HepG2 (cell line): ENCODE measurements at regions not wholly inside any gene's neighbourhood (a gene's known extent, or its start where the extent isn't known, plus 50 kb on each side); places are given as distances from the start of the nearest gene placed in this dataset.

Experiments used
- ATAC-seq: fragments of 200-7000 bp; cut with Tn5 transposase; 3 replicates; pipeline ENCODE4 v1.9.1; 2020; ENCODE audit warnings: mild to moderate bottlenecking, moderate library complexity
- BruUV-seq: library from RNA; stranded (reverse); fragments of 400-500 nt; replicated peaks from 2 replicates; lab custom pipeline; 2021; lab: Mats Ljungman, UMichigan
- CTCF ChIA-PET: fragments of 300-600 bp; formaldehyde crosslinking; extraction: SDS; loops from one replicate; lab custom pipeline; 2021; ENCODE audit warnings: low total read pairs, inconsistent platforms, low intra/inter-chr PET ratio; lab: Yijun Ruan, JAX
- POLR2A ChIA-PET: fragments of 350-600 bp; sonication (Branson Sonifier 250); formaldehyde crosslinking; loops from one replicate; lab custom pipeline; 2020; ENCODE audit warnings: antibody characterized with exemption, inconsistent platforms; lab: Yijun Ruan, JAX
- DNase-seq: peaks from one replicate; pipeline ENCODE4 v3.0.0-alpha.2; 2015; ENCODE audit warnings: low spot score
- FAIRE-seq: peaks from 3 replicates; lab custom pipeline; 2011; peaks lifted over from hg19 to GRCh38; lab: Jason Lieb, UNC
- H2AFZ ChIP-seq: one replicate; pipeline ENCODE4 v1.6.1; 2011; ENCODE audit warnings: low read length, inconsistent platforms
- H3K27ac ChIP-seq: fragments of 300-600 bp; 3 replicates; pipeline ENCODE4 v1.8.0; 2011; ENCODE audit warnings: mixed run types, mild to moderate bottlenecking, mixed read lengths, low read length, inconsistent platforms; ENCODE audit not compliant: insufficient read depth; ENCODE audit errors: extremely low read length
- H3K27me3 ChIP-seq, 2 experiments: fragments of 200-600 bp in 1 of 2; 2 replicates in 1 of 2; 3 replicates in 1 of 2; pipeline versions ENCODE4 v1.6.0 to v1.8.0; 2011; ENCODE audit warnings: low read length in 2 of 2, mild to moderate bottlenecking in 2 of 2, moderate library complexity in 2 of 2, inconsistent platforms in 1 of 2; ENCODE audit not compliant: insufficient read depth in 2 of 2, control insufficient read depth in 1 of 2
- H3K36me3 ChIP-seq, 2 experiments: fragments of 200-600 bp in 1 of 2; replicated peaks in 1 of 2; 2 replicates in 1 of 2; 3 replicates in 1 of 2; pipeline versions ENCODE4 v1.5.1 to v1.8.0; 2011; ENCODE audit warnings: low read length in 2 of 2, inconsistent platforms in 1 of 2; ENCODE audit not compliant: insufficient read depth in 2 of 2, control insufficient read depth in 1 of 2
- H3K4me1 ChIP-seq: 2 replicates; pipeline ENCODE4 v1.5.1; 2012; ENCODE audit warnings: low read length, inconsistent platforms; ENCODE audit not compliant: insufficient read depth
- H3K4me2 ChIP-seq: 2 replicates; pipeline ENCODE4 v1.6.0; 2011; ENCODE audit warnings: low read depth, low read length, inconsistent platforms
- H3K4me3 ChIP-seq, 3 experiments: fragments of 200-600 bp in 1 of 3; sonication (generic), shearing (Covaris generic) in 1 of 3; replicated peaks in 1 of 3; 2 replicates each; pipeline ENCODE4 v1.5.1; 2011 to 2016; ENCODE audit warnings: low read length in 3 of 3, inconsistent platforms in 2 of 3, low read depth in 2 of 3, mild to moderate bottlenecking in 2 of 3, control low read depth in 1 of 3, mixed read lengths in 1 of 3; ENCODE audit not compliant: insufficient read depth in 1 of 3
- H3K79me2 ChIP-seq: one replicate; pipeline ENCODE4 v1.6.1; 2011; ENCODE audit warnings: low read length, inconsistent platforms; ENCODE audit not compliant: insufficient read depth
- H3K9ac ChIP-seq: 2 replicates; pipeline ENCODE4 v1.6.0; 2011; ENCODE audit warnings: mild to moderate bottlenecking, low read depth, low read length, inconsistent platforms; ENCODE audit not compliant: insufficient read depth
- H3K9me3 ChIP-seq: 2 replicates; pipeline ENCODE4 v1.5.1; 2012; ENCODE audit warnings: mild to moderate bottlenecking, low read length
- H4K20me1 ChIP-seq: 2 replicates; pipeline ENCODE4 v1.6.0; 2011; ENCODE audit warnings: inconsistent platforms, mild to moderate bottlenecking, low read length, moderate library complexity; ENCODE audit not compliant: insufficient read depth
- KMT2B ChIP-seq: IDR thresholded peaks from 2 replicates; pipeline ENCODE4 v1.6.1; 2016; ENCODE audit warnings: missing genetic modification reagents, missing compliant biosample characterization
- PCBP2 ChIP-seq: fragments of 200-400 bp; formaldehyde crosslinking; optimal IDR thresholded peaks from 2 replicates; pipeline ENCODE3; 2018; ENCODE audit warnings: low read length, low read depth; ENCODE audit not compliant: poor library complexity, severe bottlenecking
- ZFY ChIP-seq: sonication (generic); formaldehyde crosslinking; IDR thresholded peaks from 2 replicates; pipeline ENCODE4 v1.4.0; 2020; ENCODE audit warnings: missing genetic modification reagents
- WGBS: methylation state at CpG from one replicate; pipeline ENCODE4 v1.1.6; 2017; ENCODE audit warnings: low lambda C conversion rate; 5-methylcytosine and 5-hydroxymethylcytosine counted together
- in situ Hi-C: cut with HindIII; loops from 2 replicates; pipeline ENCODE4 v1.10.0; 2017; ENCODE audit warnings: low pct_unique_long_range_greater_than_20kb; ENCODE audit not compliant: extremely low pct_ligation_motif_present
- intact Hi-C: fragments of 100-400 bp; cut with micrococcal nuclease; formaldehyde crosslinking; loops from one replicate; pipeline ENCODE4 v1.10.0; 2022; ENCODE audit not compliant: unreplicated experiment
- TF ChIP-seq, protein P1 (sequence below): sonication (generic); formaldehyde crosslinking; IDR thresholded peaks from 2 replicates; pipeline ENCODE4 v1.4.0; 2020; ENCODE audit warnings: missing genetic modification reagents; ENCODE audit errors: not compliant biosample characterization

DNA sequence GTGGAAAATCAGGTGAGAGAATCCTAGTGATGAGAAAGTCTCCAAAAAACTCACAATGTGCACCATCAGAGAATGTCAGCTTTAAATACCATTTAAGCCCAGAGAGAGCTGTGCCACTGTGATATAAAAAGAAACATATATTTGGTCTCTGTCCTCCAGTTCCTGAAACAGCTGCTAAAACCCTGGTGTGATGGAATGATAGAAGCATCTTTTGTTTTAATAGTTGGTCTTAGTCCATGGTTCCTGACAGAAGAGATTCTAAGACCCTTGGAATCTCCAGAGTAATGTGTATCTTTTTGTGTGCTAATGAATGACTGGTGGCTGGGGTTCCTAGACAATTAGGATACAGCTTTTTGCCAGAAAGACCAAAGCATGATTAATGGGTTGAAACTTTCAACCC, 302.8 kb upstream of the B3GALT2 start:
- Histone ChIP-seq H3K9me3 (no peaks in the 10 kb centered on the region), H3K79me2 (no peaks in the 10 kb centered on the region), H3K4me3 (no peak overlapping the region), H3K9ac (no peak overlapping the region), H2AFZ (no peak overlapping the region), H3K36me3 (no peaks in the 10 kb centered on the region), H3K27me3 (no peaks in the 10 kb centered on the region), H3K4me2 (no peak overlapping the region), H4K20me1 (no peaks in the 10 kb centered on the region), H3K4me1 (no peaks in the 10 kb centered on the region), H3K27ac (no peak overlapping the region)
- DNase-seq = no peak
- TF ChIP-seq PCBP2 (no peak), KMT2B (CRISPR knock-in tag) (no peak)
- TF ChIP-seq, protein P1, sequence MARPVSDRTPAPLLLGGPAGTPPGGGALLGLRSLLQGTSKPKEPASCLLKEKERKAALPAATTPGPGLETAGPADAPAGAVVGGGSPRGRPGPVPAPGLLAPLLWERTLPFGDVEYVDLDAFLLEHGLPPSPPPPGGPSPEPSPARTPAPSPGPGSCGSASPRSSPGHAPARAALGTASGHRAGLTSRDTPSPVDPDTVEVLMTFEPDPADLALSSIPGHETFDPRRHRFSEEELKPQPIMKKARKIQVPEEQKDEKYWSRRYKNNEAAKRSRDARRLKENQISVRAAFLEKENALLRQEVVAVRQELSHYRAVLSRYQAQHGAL = no peak
- BruUV-seq = no TSS peak
- no peak for ATAC-seq
- FAIRE-seq = no peak
- in situ Hi-C loops = no loop called here
- intact Hi-C loops = no loop called here
- CTCF ChIA-PET = no interaction called here
- POLR2A ChIA-PET = no interaction called here

DNA sequence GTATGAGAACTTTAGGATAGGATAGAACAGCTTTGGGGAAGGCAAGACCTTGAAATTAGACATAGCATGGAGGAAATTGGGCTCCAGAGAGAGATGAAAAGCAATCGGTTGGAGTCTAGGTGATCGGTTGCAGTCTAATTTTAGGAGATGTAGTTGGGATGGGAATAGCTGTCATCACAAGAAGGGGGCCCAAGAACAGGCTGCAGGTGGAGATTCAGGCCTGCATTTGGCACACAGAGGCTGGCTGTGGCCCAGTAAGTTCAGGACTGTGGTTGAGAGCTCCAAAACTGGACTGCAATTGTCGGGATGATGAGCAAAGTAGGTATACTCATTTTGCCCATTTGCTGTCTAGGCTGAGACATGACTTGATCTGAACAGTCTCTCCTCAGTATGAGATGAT, 301.3 kb upstream of the B3GALT2 start:
- Histone ChIP-seq H3K79me2 (no peaks in the 10 kb centered on the region), H2AFZ (no peak overlapping the region), H3K9me3 (no peaks in the 10 kb centered on the region), H3K4me3 (no peak overlapping the region)
- DNase-seq = no peak
- TF ChIP-seq ZFY (CRISPR knock-in tag) = no peak
- TF ChIP-seq, all 625 proteins: peak for 0
- Histone ChIP-seq H3K4me1 (no peaks in the 10 kb centered on the region), H3K9ac (no peak overlapping the region), H3K27ac (no peak overlapping the region), H3K4me2 (no peak overlapping the region), H3K36me3 (no peaks in the 10 kb centered on the region), H4K20me1 (no peaks in the 10 kb centered on the region), H3K27me3 (no peaks in the 10 kb centered on the region)
- no peak for FAIRE-seq
- ChIA-PET POLR2A (no interaction called here), CTCF (no interaction called here)
- no peak for ATAC-seq
- WGBS = 74% methylated on average over 2 of the region's 3 CpGs
- BruUV-seq = no TSS peak
- intact Hi-C loops = no loop called here
- in situ Hi-C loops = no loop called here
